NCI-H1930 (cell line): ENCODE measurements at regions not wholly inside any gene's neighbourhood (a gene's known extent, or its start where the extent isn't known, plus 50 kb on each side); places are given as distances from the start of the nearest gene placed in this dataset.

ENCODE experiments used
- DNase-seq, 2 experiments: peaks; one replicate each; lab custom pipeline; 2025; lab: John Stamatoyannopoulos, UW

GRCh38 chr2:575030-575726, 102.0 kb downstream of the TMEM18 start:
- DNase-seq = no peak

- no peak for DNase-seq
Observed at GRCh38 chr2:573805-574392, 103.3 kb downstream of the TMEM18 start.

GRCh38 chr2:573025-573424, 104.2 kb downstream of the TMEM18 start:
- no peak for DNase-seq

DNA sequence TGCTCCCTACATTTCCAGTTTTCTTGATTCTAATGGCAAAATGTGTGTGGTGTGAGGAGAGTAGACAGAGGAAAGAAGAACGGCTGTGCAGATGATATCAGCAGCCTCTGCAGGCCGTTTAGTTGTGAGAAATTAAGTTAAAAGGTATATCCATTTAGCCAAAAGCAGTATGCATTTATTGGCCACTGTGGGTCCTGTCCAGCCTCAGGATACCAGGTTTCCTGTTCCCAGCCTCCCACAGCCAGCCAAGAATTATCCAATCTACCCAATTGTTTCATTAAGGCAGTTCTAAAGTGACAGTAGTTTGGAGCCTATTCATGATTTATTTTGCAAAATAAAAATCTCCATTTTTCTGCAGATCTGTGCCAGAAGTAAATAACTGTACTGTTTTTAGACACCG, 107.5 kb downstream of the TMEM18 start:
- no peak for DNase-seq

DNA sequence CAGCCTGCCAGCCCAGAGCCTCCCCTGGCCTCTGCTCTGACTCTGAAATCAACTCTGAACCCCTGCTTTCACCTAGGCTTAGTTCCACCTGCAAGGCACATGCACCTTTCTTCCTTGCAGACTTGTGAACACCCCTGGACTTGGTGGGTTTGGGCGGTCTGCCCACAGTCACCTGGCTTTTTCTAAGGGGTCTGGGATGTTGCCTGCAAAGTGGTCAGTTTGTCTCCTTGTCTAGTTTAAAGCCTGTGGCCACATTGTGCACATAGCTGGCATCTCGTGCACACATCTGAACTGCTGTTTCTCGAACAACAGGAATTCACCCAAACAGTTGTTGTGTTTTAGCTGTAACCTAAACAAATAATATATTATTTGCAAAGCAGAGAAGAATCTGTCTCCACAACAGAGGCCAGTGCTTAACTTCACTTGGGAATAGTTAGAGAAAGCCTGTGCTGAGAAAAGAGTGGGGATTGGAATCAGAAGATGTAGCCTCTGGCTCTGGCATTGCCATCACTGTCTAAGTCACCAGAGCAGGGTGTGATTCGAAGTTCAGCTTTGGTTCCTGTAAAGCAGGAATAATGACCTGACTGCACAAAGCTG, 108.5 kb downstream of the TMEM18 start:
- no peak for DNase-seq

GRCh38 chr2:567865-568638, 109.2 kb downstream of the TMEM18 start:
- no peak for DNase-seq

DNA sequence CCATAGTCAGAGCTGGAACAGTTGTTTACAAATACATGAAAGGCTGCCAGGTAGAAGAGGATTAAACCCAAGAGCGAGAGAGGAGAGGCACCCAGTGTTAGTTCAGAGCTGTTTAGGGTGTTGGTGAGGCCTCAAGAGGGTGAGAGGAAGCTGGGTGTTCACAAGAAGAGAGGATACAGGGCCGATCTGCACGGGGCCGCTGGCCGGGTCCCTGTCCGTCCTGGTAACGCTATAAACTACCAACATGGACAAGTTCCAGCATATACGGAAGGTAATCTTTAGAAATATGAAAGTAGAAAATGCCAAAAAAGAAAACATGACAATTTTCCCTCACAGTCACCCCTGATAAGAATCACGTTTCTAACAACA, 109.7 kb downstream of the TMEM18 start:
- no peak for DNase-seq

- no peak for DNase-seq
Observed at GRCh38 chr2:566379-567313, 110.6 kb downstream of the TMEM18 start.

DNA sequence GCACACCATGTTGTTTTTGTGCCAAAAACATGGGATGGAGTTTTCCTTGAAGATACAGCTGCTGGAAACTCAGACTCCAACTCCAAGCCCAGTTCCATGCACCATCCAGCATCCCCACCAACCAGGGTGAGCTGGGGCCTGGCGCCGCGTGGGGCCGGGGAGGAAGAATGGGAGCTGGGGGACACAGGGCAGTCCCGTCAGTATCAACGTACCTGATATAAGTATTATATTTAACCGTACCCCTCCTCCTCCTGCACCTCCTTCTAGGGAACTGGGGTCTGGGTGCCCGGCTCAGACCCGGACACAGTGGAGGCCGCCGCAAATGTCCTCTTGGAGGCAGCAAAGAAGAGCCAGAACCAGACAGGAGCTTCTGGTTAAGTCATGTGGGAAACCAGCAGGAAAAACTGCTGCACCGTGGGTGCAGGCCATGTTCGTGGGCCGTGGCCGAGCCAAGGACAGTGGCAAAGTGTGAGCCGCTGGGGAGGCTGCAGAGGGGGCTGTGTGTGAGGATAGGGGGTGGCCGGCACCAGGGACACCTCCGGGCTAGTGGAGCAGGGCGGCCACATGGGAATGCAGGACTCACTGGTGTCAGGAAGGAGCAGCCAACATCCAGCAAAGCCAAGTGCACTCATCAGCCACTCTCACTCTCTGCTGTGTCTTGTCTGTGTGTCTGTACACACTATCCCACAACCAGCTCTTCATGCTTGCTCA, 112.6 kb downstream of the TMEM18 start:
- DNase-seq = no peak

- no peak for DNase-seq
Observed at GRCh38 chr2:563512-563911, 113.7 kb downstream of the TMEM18 start.

DNA sequence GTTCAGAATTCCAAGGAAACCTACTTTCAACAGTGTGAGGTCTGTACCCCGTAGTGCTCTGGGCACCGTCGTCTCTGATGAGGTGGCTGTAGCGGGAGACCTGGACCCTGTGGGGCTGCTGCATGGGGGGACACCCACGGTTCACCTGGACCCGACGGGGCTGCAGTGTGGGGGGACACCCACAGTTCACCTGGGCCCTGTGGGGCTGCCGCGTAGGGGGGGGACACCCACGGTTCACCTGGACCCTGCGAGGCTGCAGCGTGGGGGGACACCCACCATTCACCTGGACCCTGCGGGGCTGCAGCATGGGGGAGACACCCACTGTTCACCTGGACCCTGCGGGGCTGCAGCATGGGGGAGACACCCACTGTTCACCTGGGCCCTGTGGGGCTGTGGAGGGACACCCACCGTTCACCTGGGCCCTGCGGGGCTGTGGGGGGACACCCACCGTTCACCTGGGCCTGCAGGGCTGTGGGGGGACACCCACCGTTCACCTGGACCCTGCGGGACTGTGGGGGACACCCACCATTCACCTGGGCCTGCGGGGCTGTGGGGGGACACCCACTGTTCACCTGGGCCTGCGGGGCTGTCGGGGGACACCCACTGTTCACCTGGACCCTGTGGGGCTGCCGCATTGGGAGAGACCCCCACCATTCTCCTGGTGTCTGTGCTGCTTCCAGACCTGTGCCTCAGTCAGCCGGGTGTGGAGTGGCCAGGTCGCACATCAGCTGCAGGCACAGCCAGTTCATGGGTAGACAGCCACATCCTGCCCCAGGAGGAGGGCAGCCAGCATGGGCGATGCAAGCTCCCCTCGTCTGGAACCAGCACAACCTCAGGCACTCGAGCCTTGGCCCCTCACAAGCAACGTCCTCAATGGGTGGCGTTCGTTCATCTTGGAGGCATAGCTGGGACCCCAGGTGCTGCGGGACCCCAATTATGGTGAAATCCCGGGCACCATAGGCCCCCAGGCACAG, 114.5 kb downstream of the TMEM18 start:
- DNase-seq = no peak

GRCh38 chr2:558879-559278, 118.3 kb downstream of the TMEM18 start:
- DNase-seq = no peak

- DNase-seq = no peak
Observed at GRCh38 chr2:558302-558642, 118.9 kb downstream of the TMEM18 start.

DNA sequence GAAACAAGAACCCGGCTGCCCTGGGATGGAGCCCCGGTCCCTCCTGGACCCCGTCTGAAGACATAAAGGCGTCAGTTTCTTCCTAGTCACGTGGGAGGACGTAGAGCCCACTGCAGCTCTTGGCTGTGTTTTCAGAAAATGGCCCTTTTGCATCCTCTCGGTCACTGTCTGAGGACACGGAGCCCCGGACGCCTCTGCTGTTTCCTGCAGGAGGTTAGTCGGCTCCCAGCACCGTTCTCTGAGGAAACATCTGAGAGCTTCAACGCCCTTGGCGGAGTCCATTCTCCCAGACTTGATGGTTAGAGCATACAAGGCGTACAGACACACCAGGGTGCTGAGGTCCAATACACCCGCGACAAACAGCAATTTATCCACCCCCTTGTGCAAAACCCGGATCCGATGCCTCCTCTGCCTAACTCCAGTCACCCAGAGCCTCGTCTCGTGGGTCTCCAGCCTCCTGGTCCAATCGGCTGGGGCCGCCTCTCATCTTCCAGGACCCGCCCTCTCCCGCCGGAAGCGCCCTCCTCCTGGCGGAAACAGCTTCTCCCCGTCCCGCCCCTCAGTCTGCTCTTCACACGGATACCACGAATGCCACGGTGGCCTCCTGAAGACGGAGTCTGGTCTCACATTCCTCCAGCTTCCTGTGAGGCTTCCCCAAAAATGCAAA, 119.4 kb downstream of the TMEM18 start:
- DNase-seq = peak; percentile 79 to 80

- DNase-seq = no peak
Observed at GRCh38 chr2:556485-556884, 120.7 kb downstream of the TMEM18 start.

DNA sequence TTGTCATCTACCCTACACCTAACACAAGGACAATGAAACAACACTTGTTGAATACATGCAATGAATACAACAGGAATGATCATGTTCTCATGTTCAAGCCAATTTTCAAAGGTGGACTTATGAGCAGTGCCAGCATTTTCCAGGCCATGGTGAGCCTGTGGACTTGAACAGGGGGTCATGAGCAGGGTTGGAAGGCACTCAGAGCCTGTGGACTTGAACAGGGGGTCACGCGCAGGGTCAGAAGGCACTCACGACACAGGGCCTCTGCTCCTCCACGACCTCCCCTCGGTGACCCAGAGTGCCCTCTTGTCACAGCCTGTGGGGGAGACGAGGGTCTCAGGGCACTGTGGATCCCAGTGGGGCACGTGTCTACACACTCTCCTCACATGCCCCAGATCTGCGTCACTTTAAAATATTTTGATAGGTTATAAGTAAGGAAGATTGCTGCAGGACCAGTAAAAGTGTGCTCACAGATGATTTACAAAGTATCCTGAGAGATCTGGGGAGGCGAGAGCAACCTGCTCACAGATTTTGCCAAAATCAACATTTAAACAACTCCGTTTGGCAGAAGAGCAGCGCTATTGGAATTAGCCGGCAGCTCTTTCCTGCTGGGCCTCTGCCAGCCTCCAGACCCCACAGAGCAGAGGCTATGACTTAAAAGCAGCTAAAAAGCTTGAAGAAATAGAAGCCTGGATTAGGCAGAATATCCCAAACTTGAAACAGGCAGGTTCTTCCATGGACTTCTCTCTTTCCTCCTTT, 121.9 kb downstream of the TMEM18 start:
- DNase-seq = no peak

DNA sequence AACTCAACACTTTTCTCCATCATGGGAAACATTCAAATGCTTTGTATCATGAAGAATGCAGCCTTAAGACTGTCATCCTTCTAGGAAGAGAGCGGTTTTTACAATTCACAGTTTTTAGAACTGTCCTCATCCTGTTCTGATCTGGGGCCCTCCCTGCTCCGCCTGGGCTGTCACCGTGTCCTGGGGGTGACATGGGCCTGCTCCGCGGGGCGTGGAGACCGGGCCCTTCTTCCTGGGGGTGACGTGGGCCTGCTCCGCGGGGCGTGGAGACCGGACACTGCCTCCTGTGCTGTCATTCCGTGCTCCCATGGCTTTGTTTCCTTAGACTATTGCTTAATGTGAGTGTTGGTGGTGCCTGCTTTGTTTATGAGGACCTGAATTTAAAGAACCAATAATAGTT, 122.8 kb downstream of the TMEM18 start:
- DNase-seq = no peak

- DNase-seq = no peak
Observed at GRCh38 chr2:552906-553305, 124.3 kb downstream of the TMEM18 start.

- no peak for DNase-seq
Observed at GRCh38 chr2:551621-552020, 125.6 kb downstream of the TMEM18 start.
